Neural progenitor cell (in vitro differentiated cells): ENCODE measurements at regions not wholly inside any gene's neighbourhood (a gene's known extent, or its start where the extent isn't known, plus 50 kb on each side); places are given as distances from the start of the nearest gene placed in this dataset.

ENCODE experiments used
- DNase-seq: peaks from one replicate; pipeline ENCODE4 v3.0.0-alpha.2; 2016; ENCODE audit warnings: low spot score
- H2AFZ ChIP-seq: fragments of 200-600 bp; sonication (generic); replicated peaks from 2 replicates; pipeline ENCODE4 v1.6.1; 2016; ENCODE audit warnings: antibody characterized with exemption
- H3F3A ChIP-seq: fragments of 200-600 bp; sonication (generic); 2 replicates; pipeline ENCODE4 v1.6.1; 2016; ENCODE audit warnings: antibody characterized with exemption, low read depth
- H3K27ac ChIP-seq: fragments of 200-600 bp; sonication (generic); 2 replicates; pipeline ENCODE4 v1.5.1; 2016; ENCODE audit warnings: mild to moderate bottlenecking
- H3K27me3 ChIP-seq: fragments of 200-600 bp; sonication (generic); 2 replicates; pipeline ENCODE4 v1.6.1; 2016; ENCODE audit warnings: mild to moderate bottlenecking, moderate library complexity
- H3K36me3 ChIP-seq: fragments of 200-600 bp; sonication (generic); 2 replicates; pipeline ENCODE4 v1.5.1; 2016
- H3K4me1 ChIP-seq: fragments of 200-600 bp; sonication (generic); 2 replicates; pipeline ENCODE4 v1.6.1; 2016; ENCODE audit warnings: mixed run types
- H3K4me2 ChIP-seq: fragments of 200-600 bp; sonication (generic); 2 replicates; pipeline ENCODE4 v1.6.1; 2016
- H3K4me3 ChIP-seq: fragments of 200-600 bp; sonication (generic); 2 replicates; pipeline ENCODE4 v1.5.1; 2016
- H3K79me2 ChIP-seq: fragments of 200-600 bp; sonication (generic); 2 replicates; pipeline ENCODE4 v1.6.1; 2016; ENCODE audit warnings: low read depth
- H3K9ac ChIP-seq: fragments of 200-600 bp; sonication (generic); 2 replicates; pipeline ENCODE4 v1.6.1; 2016
- H3K9me3 ChIP-seq: fragments of 200-600 bp; sonication (generic); 2 replicates; pipeline ENCODE4 v1.5.1; 2016; ENCODE audit warnings: low read depth
- H4K20me1 ChIP-seq: fragments of 200-600 bp; sonication (generic); 2 replicates; pipeline ENCODE4 v1.6.1; 2016; ENCODE audit warnings: low read depth
- H3K27ac Mint-ChIP-seq: 3 replicates; pipeline ENCODE4 v1.8.0; 2021; ENCODE audit warnings: mixed read lengths
- H3K27me3 Mint-ChIP-seq: 2 replicates; pipeline ENCODE4 v1.8.0; 2022; ENCODE audit warnings: low read depth, mild to moderate bottlenecking, inconsistent platforms, moderate library complexity, mixed read lengths; ENCODE audit not compliant: insufficient read depth
- H3K36me3 Mint-ChIP-seq: 3 replicates; pipeline ENCODE4 v1.8.0; 2021; ENCODE audit warnings: mixed read lengths
- H3K4me1 Mint-ChIP-seq: 3 replicates; pipeline ENCODE4 v1.8.0; 2021; ENCODE audit warnings: mixed read lengths
- H3K4me3 Mint-ChIP-seq: 3 replicates; pipeline ENCODE4 v1.8.0; 2021; ENCODE audit warnings: mild to moderate bottlenecking, moderate library complexity, mixed read lengths
- H3K9me3 Mint-ChIP-seq: 3 replicates; pipeline ENCODE4 v1.8.0; 2020; ENCODE audit warnings: mixed read lengths
- EZH2 ChIP-seq: fragments of 200-600 bp; sonication (generic); IDR thresholded peaks from 2 replicates; pipeline ENCODE4 v1.6.1; 2017; ENCODE audit warnings: antibody characterized with exemption, mild to moderate bottlenecking, moderate library complexity
- EZH2phosphoT487 ChIP-seq: fragments of 200-600 bp; sonication (generic); IDR thresholded peaks from 2 replicates; pipeline ENCODE4 v1.6.1; 2017; ENCODE audit warnings: antibody characterized with exemption
- TF ChIP-seq, protein P1 (sequence below): fragments of 200-600 bp; sonication (generic); IDR thresholded peaks from 2 replicates; pipeline ENCODE4 v1.5.1; 2017; ENCODE audit warnings: antibody characterized with exemption, mild to moderate bottlenecking

DNA sequence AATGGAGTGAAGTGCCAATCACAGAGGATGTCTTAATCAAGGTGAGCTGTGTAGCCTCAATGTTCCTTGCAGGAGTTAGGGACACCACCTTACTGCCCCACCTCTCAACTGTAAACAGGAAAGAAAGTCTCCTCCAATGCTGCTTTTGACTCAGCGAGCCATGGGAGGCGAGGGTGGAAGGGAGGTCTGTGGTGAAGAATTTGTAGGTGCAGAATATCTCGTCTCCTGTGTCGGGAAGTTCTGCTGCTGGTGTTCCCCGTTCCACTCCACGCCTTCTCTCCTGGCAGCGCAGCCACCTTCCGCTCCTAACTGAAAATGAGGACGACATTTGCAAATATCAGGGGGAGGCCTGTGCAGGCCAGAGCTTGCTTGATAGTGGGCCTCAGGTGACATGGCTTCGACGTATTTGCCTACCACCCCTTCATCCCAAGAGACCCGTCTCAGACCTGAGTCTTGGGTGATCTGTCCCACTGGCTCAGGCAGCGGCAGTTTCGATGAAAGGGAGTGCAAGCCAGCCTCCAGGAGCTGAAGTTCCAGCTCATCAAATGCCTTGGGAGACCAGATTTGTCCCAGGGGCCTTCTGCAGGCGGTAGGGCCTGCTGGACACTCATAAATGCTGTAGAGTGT, 368.3 kb upstream of the C1orf174 start:
- TF ChIP-seq, protein P1, sequence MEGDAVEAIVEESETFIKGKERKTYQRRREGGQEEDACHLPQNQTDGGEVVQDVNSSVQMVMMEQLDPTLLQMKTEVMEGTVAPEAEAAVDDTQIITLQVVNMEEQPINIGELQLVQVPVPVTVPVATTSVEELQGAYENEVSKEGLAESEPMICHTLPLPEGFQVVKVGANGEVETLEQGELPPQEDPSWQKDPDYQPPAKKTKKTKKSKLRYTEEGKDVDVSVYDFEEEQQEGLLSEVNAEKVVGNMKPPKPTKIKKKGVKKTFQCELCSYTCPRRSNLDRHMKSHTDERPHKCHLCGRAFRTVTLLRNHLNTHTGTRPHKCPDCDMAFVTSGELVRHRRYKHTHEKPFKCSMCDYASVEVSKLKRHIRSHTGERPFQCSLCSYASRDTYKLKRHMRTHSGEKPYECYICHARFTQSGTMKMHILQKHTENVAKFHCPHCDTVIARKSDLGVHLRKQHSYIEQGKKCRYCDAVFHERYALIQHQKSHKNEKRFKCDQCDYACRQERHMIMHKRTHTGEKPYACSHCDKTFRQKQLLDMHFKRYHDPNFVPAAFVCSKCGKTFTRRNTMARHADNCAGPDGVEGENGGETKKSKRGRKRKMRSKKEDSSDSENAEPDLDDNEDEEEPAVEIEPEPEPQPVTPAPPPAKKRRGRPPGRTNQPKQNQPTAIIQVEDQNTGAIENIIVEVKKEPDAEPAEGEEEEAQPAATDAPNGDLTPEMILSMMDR: no peak
- no peak for TF ChIP-seq EZH2
- TF ChIP-seq EZH2phosphoT487: no peak

DNA sequence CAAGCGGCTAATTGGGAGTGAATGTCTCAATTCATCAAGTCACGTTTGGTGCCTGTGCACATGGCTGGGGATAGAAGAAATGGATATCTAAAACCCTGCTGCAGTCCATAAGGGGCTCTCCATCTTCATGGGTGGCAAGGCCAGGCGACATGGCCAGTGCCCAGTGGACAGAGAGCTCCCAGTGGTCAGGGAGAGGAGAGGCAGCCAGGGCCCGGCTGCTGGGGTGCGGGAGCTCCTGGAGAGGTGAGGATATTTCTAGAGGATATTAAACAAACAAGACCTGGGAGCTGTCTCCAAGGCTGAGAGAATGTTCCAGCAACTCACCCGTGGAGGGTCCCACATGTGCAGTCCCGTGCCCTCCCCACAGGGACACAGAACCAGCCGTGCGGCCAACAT, 368.8 kb upstream of the C1orf174 start:
- Mint-ChIP-seq H3K36me3 (no peaks in the 10 kb centered on the region), H3K27me3 (peaks cover 12% of the 10 kb centered on the region)
- DNase-seq: no peak

More for the DNA sequence above, 368.3 kb upstream of the C1orf174 start:
- no peaks in the 10 kb centered on the region for H3K27me3 ChIP-seq
- H3K79me2 ChIP-seq: no peaks in the 10 kb centered on the region
- H3F3A ChIP-seq: peaks cover 7% of the 10 kb centered on the region
- no peak overlapping the region for H3K4me3 Mint-ChIP-seq
- H3K27ac Mint-ChIP-seq: peak overlapping the region; percentile 13
- H3K36me3 Mint-ChIP-seq: no peaks in the 10 kb centered on the region
- DNase-seq: no peak
- no peaks in the 10 kb centered on the region for H3K36me3 ChIP-seq
- H3K4me1 ChIP-seq: peaks cover 17% of the 10 kb centered on the region
- H3K4me2 ChIP-seq: no peak overlapping the region
- H4K20me1 ChIP-seq: no peaks in the 10 kb centered on the region
- H3K9me3 Mint-ChIP-seq: peaks cover 2% of the 10 kb centered on the region
- peaks cover 55% of the 10 kb centered on the region for H3K4me1 Mint-ChIP-seq
- no peak overlapping the region for H2AFZ ChIP-seq
- no peak overlapping the region for H3K9ac ChIP-seq
- no peak overlapping the region for H3K4me3 ChIP-seq
- H3K9me3 ChIP-seq: no peaks in the 10 kb centered on the region
- H3K27ac ChIP-seq: no peak overlapping the region
- H3K27me3 Mint-ChIP-seq: peaks cover 13% of the 10 kb centered on the region

DNA sequence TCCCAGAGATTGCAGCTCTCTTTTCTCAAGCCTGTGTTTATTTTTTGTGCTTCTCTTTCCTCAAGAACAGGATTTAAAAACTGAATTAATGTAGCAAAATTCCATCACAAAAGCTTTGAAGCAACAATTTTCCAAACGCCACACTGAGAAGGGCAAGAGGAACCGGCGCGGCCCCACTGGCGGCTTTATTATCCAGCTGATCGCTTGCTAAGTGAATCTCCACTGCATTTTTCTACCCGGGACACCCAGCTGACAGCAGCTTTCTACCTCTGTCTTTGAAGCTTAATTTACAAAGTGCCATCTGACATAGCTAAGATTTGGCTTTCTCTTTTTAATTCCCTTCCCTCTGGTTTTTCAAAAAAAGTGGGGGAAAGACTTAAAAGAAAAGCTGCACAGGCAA, 369.3 kb upstream of the C1orf174 start:
- no peak overlapping the region for H3K4me3 ChIP-seq
- no peak overlapping the region for H2AFZ ChIP-seq
- no peaks in the 10 kb centered on the region for H4K20me1 ChIP-seq
- Mint-ChIP-seq H3K36me3 (no peaks in the 10 kb centered on the region), H3K4me1 (peaks cover 58% of the 10 kb centered on the region), H3K27me3 (peaks cover 12% of the 10 kb centered on the region), H3K27ac (peak overlapping the region; percentile 29), H3K9me3 (peaks cover 2% of the 10 kb centered on the region), H3K4me3 (peak overlapping the region; percentile 15)
- H3K27ac ChIP-seq: no peak overlapping the region
- peaks cover 22% of the 10 kb centered on the region for H3K4me1 ChIP-seq
- TF ChIP-seq EZH2phosphoT487 (no peak), EZH2 (no peak)
- TF ChIP-seq, protein P1: no peak
- H3K79me2 ChIP-seq: no peaks in the 10 kb centered on the region
- H3F3A ChIP-seq: peaks cover 12% of the 10 kb centered on the region
- H3K27me3 ChIP-seq: no peaks in the 10 kb centered on the region
- peak overlapping the region; percentile 42 for H3K4me2 ChIP-seq
- no peak for DNase-seq
- no peaks in the 10 kb centered on the region for H3K36me3 ChIP-seq
- H3K9ac ChIP-seq: no peak overlapping the region
- no peaks in the 10 kb centered on the region for H3K9me3 ChIP-seq

More for the DNA sequence above, 368.8 kb upstream of the C1orf174 start:
- peak overlapping the region; percentile 42 for H3K4me2 ChIP-seq
- H3K79me2 ChIP-seq: no peaks in the 10 kb centered on the region
- no peak overlapping the region for H3K9ac ChIP-seq
- no peaks in the 10 kb centered on the region for H3K27me3 ChIP-seq
- H3K4me1 ChIP-seq: peaks cover 22% of the 10 kb centered on the region
- Mint-ChIP-seq H3K9me3 (peaks cover 2% of the 10 kb centered on the region), H3K27ac (peak overlapping the region; percentile 29), H3K4me3 (no peak overlapping the region), H3K4me1 (peaks cover 58% of the 10 kb centered on the region)
- H3K27ac ChIP-seq: no peak overlapping the region
- H3K9me3 ChIP-seq: no peaks in the 10 kb centered on the region
- H2AFZ ChIP-seq: no peak overlapping the region
- no peak overlapping the region for H3K4me3 ChIP-seq
- TF ChIP-seq, protein P1: peak; percentile 14
- TF ChIP-seq EZH2phosphoT487: no peak
- H3K36me3 ChIP-seq: no peaks in the 10 kb centered on the region
- no peaks in the 10 kb centered on the region for H4K20me1 ChIP-seq
- H3F3A ChIP-seq: peaks cover 12% of the 10 kb centered on the region
